Caki2 (cell line): ENCODE measurements at regions not wholly inside any gene's neighbourhood (a gene's known extent, or its start where the extent isn't known, plus 50 kb on each side); places are given as distances from the start of the nearest gene placed in this dataset.

Experiments
- DNase-seq: peaks from one replicate; pipeline ENCODE4 v3.0.0-alpha.2; 2015; ENCODE audit warnings: low read depth
- in situ Hi-C: cut with HindIII; loops from 2 replicates; pipeline ENCODE4 v1.10.0; 2016; ENCODE audit warnings: low sequenced_read_pairs, low pct_unique_long_range_greater_than_20kb, mixed read lengths

GRCh38 chr4:65738134-65738533, 67.8 kb upstream of the EPHA5 start:
- DNase-seq: no peak
- in situ Hi-C loops: no loop called here

GRCh38 chr4:65737672-65738071, 67.4 kb upstream of the EPHA5 start:
- DNase-seq: no peak
- in situ Hi-C loops: no loop called here

GRCh38 chr4:65724973-65725372, 54.7 kb upstream of the EPHA5 start:
- DNase-seq: no peak
- in situ Hi-C loops: no loop called here
